ENCODE measurements at regions not wholly inside any gene's neighbourhood (a gene's known extent, or its start where the extent isn't known, plus 50 kb on each side); places are given as distances from the start of the nearest gene placed in this dataset.
A peak's percentile ranks its signal among the peaks of the same experiment; 100 is the strongest.

DNA sequence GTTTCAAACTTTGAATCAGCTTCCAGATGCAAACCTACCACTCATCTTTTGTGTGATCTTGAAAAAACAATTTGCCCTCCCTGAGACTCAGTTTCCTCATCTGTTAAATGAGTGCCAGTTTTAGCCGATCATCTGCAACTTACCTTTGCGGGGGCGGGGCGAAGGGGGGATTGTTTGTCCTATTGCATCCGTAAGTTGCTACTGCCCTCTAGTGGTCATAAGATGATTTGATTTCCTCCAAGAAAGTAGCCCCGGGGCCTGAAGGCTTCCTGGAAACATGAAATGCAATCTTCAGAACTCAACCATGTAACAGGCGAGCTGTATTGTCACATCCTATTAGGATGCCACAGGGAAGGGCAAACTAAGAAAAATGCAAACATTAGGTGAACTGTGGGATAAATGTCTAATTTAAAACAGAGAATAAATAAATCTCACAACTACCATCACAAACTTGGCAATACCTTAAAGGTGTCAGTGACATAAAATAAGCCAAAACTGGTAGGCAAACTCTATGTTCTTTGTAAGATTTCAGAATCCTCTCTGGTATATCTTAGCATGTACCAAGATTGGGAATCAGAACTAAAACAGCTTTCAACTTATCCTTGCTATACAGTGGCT, 63.5 kb upstream of the CLDN18 start:
- peak; percentile 55 for DNase-seq (ENCODE audit: low read depth)
- TF ChIP-seq, protein P1, sequence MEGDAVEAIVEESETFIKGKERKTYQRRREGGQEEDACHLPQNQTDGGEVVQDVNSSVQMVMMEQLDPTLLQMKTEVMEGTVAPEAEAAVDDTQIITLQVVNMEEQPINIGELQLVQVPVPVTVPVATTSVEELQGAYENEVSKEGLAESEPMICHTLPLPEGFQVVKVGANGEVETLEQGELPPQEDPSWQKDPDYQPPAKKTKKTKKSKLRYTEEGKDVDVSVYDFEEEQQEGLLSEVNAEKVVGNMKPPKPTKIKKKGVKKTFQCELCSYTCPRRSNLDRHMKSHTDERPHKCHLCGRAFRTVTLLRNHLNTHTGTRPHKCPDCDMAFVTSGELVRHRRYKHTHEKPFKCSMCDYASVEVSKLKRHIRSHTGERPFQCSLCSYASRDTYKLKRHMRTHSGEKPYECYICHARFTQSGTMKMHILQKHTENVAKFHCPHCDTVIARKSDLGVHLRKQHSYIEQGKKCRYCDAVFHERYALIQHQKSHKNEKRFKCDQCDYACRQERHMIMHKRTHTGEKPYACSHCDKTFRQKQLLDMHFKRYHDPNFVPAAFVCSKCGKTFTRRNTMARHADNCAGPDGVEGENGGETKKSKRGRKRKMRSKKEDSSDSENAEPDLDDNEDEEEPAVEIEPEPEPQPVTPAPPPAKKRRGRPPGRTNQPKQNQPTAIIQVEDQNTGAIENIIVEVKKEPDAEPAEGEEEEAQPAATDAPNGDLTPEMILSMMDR (IDR thresholded peaks at IDR 0.05; ENCODE audit: low read depth, low read length, missing control alignments) = peak; percentile 70
- in situ Hi-C loops (cut with HindIII; ENCODE audit: low sequenced_read_pairs) = no loop called here
- H3K4me3 ChIP-seq (ENCODE audit: low read depth, low read length) = no peak overlapping the region

DNA sequence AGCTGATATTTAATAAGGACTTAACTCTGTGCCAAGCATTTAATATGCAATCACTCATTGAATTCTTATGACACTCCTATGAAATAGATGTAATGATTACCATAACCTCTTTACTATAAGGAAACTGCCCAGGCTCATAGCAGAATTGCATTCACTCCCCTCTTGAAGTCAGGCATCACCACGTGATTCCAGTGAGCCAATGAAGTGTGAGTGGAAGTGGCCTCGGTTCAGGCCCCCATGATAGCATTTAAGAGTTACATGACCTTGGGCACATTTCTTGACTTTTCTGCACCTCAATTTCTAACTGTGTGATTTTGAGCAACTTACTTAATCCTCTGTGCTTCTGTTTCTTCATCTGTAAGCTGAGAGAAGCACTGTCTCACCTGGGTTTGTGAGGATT, 62.8 kb upstream of the CLDN18 start:
- TF ChIP-seq, protein P1 (IDR thresholded peaks at IDR 0.05; ENCODE audit: low read depth, low read length, missing control alignments) = no peak
- no peak for DNase-seq (ENCODE audit: low read depth)
- in situ Hi-C loops (cut with HindIII; ENCODE audit: low sequenced_read_pairs) = no loop called here
- H3K4me3 ChIP-seq (ENCODE audit: low read depth, low read length) = no peak overlapping the region

DNA sequence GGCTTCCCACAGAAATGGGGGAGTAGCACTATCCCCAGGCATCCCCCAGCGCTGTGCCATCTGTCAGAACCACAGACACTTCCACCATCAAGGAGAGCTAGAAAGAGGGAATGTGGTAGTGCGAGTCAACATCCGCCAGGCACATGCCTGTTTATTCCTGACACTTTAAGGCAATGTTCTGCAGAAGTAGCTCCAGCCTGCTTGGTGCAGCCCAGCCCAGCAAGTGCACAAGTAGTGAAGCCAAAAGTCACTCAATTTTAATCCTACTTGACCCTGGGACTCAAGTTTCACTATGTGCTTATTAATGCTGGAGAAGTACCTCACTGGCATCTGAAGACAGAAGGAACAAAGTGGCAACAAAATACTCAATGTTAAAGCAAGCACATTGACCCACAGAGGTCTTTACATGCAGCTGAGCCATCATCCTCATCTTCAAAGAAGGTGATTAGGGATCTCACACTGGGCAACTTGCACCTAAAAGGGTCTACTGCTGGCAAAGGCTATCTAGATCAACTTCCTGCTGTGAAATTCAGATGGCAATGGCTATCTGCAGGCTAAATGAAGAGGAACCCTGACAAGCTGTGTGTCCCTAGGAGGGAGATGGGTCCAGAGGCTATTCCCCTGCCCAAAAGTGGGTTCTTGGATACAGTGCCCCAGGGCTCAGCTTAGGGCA, 61.4 kb upstream of the CLDN18 start:
- no peak for DNase-seq (ENCODE audit: low read depth)
- in situ Hi-C loops (cut with HindIII; ENCODE audit: low sequenced_read_pairs) = no loop called here
- no peak overlapping the region for H3K4me3 ChIP-seq (ENCODE audit: low read depth, low read length)
- TF ChIP-seq, protein P1 (IDR thresholded peaks at IDR 0.05; ENCODE audit: low read depth, low read length, missing control alignments) = no peak

DNA sequence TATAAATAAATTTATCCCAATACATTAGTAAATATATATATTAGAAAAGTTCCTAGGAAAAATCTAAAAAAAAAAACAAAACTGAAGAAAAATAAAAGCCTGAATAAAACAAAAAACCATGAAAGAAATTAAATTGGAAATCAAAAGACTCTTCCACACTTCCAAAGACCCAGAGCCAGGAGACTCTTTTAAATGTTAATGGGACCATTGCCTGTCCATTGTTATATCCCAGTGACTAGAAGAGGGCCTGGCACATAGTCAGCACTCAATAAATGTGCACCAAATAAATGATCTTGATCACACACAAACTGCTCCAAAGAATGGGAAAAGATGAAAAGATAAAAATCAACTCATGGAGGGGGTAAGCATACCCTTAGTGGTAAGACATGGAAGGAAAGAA, 51.3 kb upstream of the CLDN18 start:
- no peak overlapping the region for H3K4me3 ChIP-seq (ENCODE audit: low read depth, low read length)
- TF ChIP-seq, protein P1 (IDR thresholded peaks at IDR 0.05; ENCODE audit: low read depth, low read length, missing control alignments) = no peak
- DNase-seq (ENCODE audit: low read depth) = no peak
- in situ Hi-C loops (cut with HindIII; ENCODE audit: low sequenced_read_pairs) = no loop called here
